HG02642 (cell line): ENCODE measurements at regions not wholly inside any gene's neighbourhood (a gene's known extent, or its start where the extent isn't known, plus 50 kb on each side); places are given as distances from the start of the nearest gene placed in this dataset.

Source experiments
- ATAC-seq: cut with Tn5 transposase; IDR thresholded peaks from one replicate; pipeline ENCODE4 v1.9.1; 2021; ENCODE audit warnings: mild to moderate bottlenecking; ENCODE audit not compliant: unreplicated experiment, poor library complexity

DNA sequence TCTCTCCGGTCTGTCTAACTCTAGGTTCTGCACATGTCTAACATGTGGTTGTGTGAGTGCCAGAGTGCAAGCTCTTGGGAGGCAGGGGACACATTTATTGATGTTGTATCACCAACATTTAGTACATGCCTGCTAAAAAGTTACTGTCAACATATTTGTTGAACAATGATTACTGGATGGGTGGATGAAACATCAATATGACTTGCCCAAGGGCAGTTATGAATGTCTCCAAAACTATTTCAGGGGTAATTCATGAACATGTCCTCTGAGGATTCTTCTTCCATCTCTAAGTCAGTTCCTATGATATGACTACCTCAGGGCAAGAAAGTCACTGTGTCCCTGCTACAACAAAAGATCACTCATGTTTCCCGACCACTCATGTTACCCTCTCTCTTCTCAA lies 91.3 kb upstream of the STEAP1B start:
- ATAC-seq, result no peak

DNA sequence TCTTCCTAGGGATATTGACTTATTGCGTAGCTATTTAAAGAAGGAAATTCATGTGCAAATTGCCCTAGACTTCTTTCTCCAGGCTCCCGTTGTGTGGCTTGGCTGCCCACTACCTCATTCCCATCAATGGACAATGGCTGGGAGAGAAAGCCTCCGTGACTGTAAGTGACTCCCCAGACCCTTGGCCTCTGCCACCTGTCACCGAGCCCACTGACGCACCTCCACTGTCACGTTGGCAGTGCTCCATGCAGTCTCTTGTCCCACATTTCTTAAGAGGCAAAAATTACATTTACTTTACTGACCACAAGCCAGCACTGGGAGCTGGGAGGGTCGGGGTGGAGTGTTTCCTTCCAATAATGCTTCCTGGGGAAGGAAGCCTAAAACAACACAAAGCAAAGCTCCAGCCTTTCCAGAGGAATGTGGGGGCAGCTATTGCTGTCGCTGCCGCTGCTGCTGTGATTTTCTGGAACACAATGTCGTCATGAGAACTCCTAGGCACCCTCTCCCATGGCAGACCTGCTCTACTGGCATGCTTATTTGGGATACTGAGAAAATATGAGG lies 89.7 kb upstream of the STEAP1B start:
- no peak for ATAC-seq

DNA sequence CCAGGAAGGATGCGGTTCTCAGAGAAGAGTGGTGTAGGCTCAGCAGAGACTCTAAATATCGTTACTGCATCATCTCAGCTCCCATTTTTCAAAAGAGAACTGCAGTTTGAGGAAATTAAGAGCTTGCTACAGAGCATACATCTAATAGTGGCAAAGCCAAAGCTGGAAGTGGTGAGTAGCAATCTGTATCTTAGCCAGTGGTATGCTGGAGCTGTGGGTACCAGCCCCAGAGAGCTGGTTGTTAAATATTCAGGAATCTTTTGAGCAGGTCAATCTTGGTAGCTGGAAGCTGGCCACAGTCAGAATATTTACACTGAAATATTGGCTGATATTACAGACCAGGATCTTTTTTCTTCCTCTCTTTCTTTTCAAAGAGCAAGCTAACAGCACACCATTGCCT lies 88.4 kb upstream of the STEAP1B start:
- no peak for ATAC-seq

DNA sequence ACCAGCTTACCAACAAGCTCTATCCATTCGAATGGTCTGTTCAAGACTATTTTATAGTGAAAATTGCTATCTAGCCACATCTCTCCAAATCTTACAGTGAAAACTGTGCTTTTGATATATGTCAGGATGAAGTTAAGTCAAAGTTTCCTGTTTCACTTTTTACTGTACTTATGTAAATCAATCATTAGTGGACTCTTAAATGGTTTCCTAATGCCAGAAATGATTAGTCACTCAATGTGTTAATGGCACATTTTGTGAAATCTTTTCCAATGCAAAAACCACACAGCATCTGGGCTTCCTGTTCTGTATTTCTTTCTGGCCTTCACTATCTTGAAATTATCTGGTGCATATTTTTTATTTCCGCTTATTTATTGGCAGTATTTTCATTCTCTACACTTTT lies 87.3 kb upstream of the STEAP1B start:
- no peak for ATAC-seq

DNA sequence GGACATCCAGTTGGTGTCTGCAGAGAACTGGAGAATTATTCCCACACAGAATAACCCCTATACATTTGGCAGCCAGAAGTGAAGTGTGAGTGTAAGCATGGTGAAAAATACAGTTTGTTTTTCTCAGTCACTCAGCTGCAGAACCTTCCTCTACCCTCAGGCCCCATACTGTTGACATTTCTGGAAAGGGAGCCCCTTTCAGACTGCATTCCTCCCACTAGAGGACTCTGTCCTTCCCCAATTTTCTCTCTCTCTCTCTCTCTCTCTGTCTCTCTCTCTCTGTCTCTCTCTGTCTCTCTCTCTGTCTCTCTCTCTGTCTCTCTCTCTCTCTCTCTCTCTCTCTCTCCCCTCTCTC lies 86.8 kb upstream of the STEAP1B start:
- no peak for ATAC-seq

DNA sequence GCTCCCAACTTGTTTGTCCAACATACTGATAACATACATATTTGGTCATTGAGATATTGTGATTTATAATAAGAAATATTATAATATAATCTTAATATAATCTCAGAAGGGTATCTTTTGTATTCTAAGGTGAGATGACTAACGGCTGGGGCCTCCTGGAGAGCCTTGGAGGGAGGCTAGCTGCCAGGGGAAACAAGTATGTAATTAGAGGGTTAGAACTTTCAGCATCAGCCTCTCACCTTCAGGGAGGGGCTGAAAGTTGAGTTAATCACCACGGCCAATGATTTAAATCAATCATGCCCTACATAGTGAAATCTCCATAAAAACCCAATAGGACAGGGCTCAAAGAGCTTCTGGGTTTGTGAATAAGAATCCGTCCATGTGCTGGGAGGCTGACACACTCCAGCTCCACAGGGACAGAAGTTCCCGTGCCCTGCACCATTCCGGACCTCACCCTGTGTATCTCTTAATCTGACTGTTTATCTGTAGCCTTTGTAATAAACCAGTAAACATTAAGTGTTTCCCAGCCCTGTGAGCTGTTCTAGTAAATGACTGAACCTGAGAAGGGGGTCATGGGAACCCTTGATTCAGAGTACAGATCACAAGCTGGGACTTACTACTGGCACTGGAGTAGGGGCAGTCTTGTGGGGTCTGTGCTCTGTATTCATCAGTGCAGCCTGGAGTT lies 86.3 kb upstream of the STEAP1B start:
- no peak for ATAC-seq

DNA sequence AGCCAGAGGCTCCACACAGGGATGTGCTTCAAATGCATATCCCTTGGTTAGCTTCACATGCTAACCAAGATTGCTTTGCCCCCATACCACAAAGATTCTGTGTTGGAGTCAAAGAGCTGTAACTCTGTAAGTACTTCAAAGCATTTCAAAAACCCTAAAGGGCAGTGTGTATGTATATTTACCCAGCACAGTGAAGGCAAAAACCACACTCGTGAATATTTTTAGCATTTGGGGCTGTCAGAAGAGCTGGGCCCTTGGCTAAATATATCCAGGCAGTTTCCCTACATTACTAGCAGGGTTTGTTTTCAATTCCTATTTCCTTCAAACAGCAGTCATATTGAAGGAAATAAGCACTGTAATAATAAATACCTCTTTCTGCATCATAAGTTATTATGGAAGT lies 84.2 kb upstream of the STEAP1B start:
- ATAC-seq, result peak; percentile 65

DNA sequence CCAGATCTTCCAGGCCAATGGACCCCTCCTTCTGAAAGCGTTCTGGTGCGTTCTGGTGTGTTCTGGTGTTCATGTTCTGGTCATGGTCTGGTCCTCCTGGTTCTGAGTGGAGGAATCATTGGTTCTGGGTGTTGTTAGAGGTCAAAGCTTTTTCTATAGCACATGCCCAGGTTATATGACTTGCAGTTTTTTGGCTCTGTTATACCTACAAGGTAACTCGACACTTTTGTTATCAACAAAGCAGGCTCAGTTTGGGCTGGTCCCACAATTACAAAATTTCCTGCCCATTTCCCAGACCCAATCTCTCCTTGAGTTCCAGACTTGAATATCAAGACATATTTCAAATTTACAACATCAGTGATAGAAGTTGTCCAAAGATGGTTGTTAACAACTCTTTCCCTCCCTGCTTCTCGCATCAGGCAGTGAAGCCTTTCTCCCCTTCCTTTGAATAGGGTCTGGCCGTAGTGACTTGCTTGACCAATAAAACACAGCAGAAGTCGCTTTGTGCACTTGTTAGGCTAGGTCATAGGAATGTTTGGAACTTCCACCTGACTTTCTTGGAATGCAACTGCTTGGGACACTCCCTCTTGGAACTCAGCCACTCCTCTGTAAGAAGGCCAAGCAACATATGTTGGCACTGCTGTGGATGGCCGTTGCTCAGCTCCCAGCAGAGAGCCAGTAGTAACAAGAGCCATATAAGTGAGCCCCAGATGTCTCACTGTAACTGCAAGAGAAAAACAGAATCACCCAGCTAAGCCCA lies 83.1 kb upstream of the STEAP1B start:
- ATAC-seq, result no peak

DNA sequence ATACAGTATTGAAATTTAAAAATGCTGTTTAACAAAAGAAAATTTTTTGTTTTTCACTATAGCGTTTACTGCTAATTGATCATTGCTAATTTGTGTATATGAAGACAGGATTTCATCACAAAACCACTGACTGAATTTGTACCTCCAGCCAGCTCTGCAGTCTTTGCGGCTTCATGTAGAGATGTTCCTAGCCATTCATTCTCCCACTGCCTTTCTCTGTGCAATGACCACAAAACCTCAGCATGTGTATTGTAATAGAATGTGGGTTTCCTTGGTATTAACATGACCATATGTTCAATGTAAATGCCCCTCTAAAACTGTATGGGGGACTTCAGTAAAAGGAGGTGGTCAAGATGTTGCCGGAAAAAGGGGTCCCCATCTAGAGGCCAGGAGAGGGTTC lies 81.1 kb upstream of the STEAP1B start:
- no peak for ATAC-seq

DNA sequence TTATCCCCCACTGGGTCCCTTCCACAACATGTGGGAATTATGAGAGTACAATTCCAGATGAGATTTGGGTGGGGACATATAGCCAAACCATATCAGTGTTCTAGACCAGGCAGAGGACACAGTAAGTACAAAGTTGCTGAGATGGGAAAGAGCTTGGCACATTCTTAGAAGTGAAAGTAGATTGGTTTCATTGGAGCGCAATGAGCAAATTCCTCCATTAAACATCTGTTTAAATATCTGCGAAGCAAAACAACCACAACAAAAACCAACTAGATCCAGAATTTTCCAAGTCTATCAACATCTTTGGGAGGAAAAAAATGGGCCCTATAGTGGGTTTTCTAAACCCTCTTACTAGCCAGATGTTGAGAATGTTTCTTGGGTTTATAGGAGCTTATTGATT lies 80.0 kb upstream of the STEAP1B start:
- ATAC-seq, result no peak

DNA sequence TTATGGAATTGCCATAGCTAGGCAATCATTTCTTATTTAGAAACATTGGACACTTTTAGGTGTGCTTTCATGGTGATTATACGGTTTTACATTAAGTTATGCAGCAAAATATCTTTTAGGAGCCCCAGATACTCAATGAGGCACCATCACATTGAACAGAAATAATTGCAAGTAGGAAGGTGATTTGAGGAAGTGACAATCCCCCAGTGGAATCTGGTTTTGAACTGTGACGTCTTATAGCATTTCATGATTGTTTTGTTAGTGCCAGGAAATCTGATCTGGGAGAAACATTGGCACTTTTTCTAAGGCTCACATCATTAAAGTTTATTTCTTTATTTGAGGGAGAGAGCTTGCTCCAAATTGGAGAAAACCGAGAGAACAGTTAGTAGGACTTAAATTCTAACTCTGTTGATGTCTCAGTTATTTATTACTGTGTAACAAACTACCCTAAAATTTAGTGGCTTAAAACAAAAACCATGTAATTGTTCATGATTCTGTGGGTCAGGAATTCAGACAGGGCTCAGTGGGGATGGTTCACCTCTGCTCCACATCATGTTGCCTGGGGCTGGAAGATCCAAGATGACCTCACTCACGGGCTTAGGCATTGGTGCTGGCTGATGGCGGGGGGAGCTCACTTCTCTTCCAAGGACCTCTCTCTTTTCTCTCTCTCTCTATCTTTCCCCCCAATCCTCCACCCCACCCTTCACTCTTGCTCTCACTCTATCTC lies 78.2 kb upstream of the STEAP1B start:
- no peak for ATAC-seq

DNA sequence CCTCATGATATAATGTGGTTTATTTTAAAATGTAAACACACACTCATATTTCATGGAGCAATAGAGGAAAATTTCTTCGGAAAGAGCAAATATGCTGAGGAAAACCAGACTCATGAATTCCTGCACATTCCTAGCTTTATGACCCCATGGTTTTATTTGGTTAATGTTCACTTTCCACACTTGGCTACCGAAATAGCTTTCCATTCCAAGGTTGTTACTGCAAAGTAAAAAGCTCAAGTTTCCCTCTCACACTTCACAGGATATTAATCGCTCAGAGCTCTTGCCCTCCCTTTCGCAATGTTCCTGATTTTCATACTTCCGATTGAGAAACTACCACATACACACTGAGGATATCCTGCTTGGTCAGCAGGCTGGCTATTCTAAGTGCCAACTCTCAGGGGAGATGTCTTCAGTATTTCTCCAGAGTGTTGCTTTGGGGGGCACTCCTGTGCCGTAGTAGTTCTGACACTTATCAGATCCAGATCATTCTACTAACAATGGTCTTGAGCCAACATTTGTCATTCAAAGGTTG lies 77.5 kb upstream of the STEAP1B start:
- no peak for ATAC-seq

DNA sequence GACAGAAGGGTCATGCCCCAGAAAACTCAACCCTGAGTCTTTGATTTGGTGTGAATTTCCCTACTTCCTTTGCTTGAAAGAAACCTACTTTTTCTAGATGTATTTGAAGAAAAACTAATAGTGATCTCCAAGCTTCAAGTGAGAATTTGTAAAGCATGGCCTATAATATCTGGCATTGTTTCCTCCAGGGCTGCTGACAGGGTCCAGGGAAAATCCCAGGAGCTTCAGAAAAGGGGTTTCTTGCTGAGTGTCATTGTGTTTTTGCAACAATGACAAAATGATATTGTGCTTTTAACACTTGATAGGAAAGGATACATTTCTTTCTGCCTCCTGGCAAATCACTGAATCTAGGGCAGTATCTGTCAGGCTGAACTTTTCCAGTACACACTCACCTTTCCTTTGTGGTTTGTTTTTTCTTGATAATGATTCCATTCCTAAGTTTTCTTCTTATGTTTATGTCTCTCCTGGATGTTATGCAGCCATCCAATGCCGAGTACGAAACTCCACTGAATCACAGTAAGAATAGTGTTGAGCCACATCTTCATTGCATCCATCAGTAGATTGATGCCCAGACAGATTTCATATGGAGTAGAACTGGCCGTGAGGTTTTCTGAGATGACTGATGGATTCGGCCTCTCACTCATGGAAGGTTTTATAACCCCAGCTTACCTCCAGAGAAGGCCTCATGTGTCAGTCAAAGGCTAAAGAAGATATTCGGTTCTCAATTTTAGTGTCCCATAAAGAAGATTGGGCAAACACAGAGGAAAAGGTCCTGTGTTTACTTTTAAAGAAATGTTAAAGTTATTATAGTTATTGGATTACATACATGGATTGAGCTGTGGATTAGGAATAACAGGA lies 76.9 kb upstream of the STEAP1B start:
- no peak for ATAC-seq

DNA sequence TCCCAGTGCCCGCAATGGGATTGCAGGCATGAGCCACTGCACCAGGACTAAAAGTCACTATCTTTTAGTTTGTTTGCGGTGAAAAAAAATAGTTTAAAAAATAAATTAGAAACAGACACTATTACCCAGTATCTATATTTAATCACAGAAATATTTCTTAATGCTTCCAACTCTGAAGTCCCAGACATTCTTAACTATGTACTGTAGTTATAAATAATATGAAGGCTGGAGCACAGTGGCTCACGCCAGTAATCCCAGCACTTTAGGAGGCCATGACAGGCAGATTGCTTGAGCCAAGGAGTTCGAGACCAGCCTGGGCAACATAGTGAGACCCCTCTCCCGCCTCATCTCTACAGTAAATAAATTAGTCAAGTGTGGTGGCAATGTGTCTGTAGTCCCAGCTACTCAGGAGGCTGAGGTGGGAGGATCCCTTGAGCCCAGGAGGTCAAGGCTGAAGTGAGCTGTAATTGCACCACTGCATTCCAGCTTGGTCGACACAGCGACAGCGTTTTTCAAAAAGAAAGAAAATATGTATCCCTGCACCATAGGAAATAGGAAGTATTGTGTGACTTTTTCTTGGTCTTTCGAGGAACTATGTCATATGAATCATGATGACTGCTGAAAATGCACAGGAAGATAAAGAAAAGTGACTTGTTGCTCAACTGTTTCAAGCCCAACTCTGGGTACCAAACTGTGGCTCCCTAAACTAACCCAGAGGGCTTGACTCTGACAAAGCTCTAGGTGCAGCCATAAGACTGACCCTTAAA lies 74.9 kb upstream of the STEAP1B start:
- no peak for ATAC-seq

DNA sequence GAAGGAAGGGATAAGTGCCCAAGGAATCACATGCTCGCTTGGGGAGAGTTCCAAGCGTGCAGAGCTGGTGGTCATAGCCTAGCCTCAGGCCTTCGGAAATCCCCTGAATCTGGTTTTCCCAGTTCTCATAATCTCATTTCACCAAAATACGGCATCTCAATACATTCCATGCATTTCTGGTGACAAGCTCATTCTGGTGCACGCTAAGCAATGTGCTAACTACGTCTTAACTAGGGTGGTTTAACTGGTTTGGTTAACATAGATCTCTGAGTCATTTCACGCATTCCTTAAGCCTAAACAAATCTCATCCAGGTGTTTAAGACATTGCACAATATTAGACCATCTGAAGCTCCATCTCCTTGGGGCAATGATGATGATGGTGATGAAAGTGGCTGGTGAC lies 72.9 kb upstream of the STEAP1B start:
- ATAC-seq, result no peak

DNA sequence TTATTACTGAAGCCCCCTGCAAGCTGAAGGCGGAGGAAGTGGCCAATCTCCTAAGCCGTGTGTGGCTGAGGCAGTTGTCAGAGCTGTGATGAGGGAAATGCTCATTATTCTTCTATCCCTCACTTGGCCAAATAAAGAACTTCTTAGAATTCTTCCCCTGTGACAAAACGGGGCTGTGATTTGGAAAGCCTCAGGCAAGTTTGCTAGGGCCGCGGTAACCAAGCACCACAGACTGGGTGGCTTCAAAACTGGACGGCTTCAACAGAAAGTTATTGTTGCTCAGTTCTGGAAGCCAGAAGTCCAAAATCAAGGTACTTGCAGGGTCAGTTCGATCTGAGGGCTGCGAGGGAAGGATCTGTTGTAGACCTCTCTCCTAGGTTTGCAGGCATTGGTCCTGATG lies 72.3 kb upstream of the STEAP1B start:
- ATAC-seq, result no peak

DNA sequence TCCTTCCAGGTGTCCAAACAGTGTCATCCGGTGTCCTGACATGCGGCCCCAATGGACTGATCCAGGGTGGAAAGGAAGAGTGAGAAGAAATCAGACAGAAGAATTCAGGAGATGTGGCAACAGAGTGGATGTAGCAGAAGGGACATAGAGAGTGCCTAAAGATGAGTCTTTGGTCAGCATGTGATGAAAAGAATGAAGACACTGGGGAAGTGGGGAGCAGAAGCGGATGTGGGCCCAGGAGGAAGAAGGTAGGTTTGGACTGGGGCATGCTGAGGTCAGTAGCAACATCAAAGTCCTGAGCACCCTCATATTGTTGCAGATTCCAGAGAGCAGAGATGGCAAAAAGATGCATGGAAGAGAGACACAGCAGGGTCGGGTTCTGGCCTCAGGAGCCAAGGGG lies 71.8 kb upstream of the STEAP1B start:
- no peak for ATAC-seq

DNA sequence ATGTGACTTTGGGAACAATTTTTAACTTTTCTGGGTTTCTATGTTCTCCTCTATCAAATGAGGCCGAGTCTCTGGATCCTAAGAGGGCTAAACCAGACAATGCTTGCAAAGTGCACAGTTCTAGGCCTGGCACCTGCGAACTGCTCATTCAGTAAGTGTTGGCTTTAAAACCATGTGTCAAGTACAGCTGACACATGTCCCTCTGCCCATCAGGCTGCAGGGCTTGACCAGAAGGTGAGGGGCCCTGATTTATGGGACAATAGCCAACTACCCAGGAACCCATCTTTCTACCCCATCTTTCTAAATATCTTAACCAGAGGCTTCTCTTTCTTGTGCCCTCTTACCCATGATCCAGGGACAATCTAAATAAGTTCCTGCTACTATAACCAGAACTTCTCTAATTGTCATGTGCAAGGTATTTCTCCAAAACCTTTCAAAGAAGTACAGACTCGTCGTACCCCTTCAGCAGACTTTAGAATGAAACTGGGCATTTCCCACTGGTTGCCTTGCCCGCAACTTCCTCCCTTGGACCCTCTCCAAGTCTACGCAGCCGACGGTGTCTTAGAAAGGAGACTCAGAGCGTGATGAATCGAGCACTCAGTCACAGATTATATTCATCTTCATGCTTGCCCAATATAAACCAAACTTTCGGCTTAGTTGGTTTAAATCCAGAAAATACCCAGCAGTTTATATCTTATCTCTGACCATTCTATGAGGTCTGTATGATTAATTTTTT lies 69.8 kb upstream of the STEAP1B start:
- ATAC-seq, result no peak

DNA sequence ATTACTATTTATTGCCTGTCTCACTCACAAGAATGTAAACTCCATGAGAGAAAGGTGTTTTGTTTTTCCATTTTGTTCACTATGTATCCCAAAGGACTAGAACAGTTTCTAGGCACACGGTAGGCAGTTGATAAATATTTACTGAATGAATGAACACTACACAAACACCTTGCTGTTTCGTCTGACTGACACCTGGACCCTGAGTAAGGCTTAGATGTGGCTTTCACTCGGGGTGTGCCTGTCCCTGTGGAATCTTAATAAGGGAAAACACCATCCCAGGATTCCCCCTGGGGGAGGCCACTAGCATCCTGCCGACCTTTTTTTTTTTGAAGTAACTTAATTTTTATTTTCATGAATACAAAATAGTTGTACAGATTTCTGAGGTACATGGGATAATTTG lies 66.6 kb upstream of the STEAP1B start:
- ATAC-seq, result no peak
